H54 (cell line): ENCODE measurements at regions not wholly inside any gene's neighbourhood (a gene's known extent, or its start where the extent isn't known, plus 50 kb on each side); places are given as distances from the start of the nearest gene placed in this dataset.
"Not testable (repeated sequence)": the region's sequence is repeated elsewhere in the genome, so short reads cannot be mapped to it uniquely, and the experiment has no call there.

Experiments used
- DNase-seq: peaks from one replicate; pipeline ENCODE4 v3.0.0; 2011; ENCODE audit warnings: low spot score, mixed read lengths; ENCODE audit not compliant: insufficient read length
- FAIRE-seq: peaks from 3 replicates; lab custom pipeline; 2011; peaks lifted over from hg19 to GRCh38; lab: Jason Lieb, UNC
- POLR2A ChIP-seq: IDR thresholded peaks from 2 replicates; pipeline ENCODE4 v1.6.1; 2011; ENCODE audit warnings: low read depth, mild to moderate bottlenecking, low read length

DNA sequence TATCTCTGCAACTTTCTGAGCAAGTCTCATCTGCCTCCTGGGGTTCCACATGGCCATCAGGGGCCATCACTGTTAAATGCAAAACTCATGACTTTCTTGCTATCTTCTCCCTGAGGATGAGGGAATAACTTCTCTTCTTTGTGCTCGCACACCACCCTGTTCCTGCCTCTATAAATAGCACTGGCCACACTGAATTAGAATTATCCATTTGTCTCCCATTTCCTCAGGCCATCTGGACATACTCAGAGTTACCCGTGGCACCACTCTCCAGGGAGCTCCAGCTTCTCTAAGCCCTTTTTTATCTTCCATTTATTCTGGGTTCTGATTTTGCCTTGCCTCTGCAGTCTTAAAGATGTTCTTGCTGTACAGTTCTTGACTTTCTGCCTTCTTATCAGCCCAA lies 72.8 kb upstream of the ECI2 start:
- FAIRE-seq (no peak), DNase-seq (no peak)
- TF ChIP-seq POLR2A = no peak

DNA sequence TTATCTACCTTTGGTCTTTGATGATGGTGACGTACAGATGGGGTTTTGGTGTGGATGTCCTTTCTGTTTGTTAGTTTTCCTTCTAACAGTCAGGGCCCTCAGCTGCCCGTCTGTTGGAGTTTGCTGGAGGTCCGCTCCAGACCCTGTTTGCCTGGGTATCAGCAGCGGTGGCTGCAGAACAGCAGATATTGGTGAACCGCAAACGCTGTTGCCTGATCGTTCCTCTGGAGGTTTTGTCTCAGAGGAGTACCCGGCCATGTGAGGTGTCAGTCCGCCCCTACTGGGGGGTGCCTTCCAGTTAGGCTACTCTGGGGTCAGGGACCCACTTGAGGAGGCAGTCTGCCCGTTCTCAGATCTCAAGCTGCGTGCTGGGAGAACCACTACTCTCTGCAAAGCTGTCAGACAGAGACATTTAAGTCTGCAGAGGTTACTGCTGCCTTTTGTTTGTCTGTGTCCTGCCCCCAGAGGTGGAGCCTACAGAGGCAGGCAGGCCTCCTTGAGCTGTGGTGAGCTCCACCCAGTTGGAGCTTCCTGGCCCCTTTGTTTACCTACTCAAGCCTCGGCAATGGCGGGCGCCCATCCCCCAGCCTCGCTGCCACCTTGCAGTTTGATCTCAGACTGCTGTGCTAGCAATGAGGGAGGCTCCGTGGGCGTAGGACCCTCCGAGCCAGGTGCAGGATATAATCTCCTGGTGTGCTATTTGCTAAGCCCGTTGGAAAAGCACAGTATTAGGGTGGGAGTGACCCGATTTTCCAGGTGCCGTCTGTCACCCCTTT lies 68.5 kb upstream of the ECI2 start:
- not testable (repeated sequence) for DNase-seq, FAIRE-seq

DNA sequence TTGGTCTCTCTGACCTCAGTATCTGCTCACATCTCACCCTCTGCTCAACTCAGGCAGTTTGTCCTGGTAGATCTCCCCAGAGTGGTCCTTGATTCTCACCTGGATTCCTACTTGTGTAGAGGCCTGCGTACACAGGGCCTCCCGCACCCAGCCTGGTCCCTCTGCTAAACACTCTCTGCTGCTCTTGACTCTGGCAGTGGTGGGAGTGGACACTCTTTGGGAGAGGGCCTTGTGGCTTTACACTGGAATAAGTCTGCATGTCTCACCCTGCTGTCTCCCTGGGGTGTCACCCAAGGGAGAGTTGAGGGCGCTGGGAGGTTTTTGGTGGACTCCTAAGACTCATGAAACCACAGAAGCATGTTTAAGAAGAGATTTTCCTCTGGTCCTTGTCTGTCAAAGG lies 57.3 kb upstream of the ECI2 start:
- no peak for DNase-seq
- no peak for TF ChIP-seq POLR2A
- FAIRE-seq = no peak

DNA sequence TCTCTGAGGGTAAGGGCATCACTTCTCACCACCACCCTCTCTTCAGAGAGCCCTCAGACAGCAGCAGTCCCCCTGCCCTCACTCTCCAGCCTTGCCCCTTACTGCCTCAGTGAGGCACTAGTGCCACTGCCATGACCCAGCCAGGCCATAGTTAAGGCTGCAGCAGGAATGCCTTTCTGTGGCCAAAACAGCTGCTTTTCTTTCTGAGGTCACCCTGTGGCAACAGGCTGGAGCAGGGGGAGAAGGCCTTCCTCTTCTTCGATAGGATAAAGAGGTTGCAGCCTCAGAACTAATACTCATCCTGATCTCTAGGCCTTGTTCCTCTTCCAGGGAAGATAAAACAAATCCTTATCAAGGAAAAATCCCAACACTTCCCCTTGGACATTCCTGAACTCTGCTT lies 56.8 kb upstream of the ECI2 start:
- DNase-seq (no peak), FAIRE-seq (no peak)
- TF ChIP-seq POLR2A = no peak

- no peak for TF ChIP-seq POLR2A
- no peak for DNase-seq
- FAIRE-seq = no peak
Measured at GRCh38 chr6:4191271-4191721, 55.9 kb upstream of the ECI2 start.

- TF ChIP-seq POLR2A = no peak
- no peak for DNase-seq
- FAIRE-seq = no peak
Measured at GRCh38 chr6:4189249-4189648, 53.9 kb upstream of the ECI2 start.

DNA sequence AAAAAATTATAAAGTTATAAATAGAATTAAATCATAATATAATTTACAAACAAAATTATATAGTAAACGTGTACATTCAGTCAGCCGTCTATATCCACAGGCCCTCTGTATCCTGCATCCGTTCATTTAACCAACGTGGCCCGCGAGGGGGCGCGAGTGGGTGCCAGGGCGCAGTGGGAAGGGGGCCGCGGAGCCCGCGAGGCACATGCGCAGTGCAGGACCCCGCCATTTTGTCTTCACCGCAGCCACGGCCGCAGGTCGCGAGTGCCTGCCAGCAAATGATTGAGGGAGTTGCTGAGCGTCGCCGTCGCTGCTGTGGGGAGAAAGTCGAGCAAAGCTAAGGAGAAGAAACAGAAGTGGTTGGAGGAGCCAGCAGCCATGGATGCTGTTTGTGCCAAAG lies 53.4 kb upstream of the ECI2 start:
- no peak for DNase-seq
- FAIRE-seq = no peak
- no peak for TF ChIP-seq POLR2A

DNA sequence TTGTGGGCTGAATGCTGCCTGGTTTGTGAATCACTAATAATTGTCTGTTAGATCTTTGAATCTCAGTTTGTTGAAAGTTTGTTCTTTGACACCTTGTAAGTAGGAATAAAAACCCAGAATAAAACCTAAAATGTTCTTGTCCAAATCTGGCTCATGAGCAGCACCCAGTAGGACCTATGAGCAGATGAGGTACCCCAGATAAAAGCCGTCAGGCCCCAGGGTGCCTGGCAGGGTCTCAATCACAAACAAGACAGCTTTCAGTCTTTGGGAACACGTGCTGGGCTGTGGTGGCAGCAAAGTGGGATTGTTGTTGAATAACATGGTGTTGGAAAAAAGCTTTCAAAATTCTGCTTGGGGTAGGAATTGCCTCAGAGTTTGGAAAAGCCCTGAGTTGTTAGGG lies 52.1 kb upstream of the ECI2 start:
- DNase-seq (no peak), FAIRE-seq (no peak)
- no peak for TF ChIP-seq POLR2A

GRCh38 chr6:4186385-4186784 lies 51.0 kb upstream of the ECI2 start:
- DNase-seq = no peak
- FAIRE-seq = no peak
- no peak for TF ChIP-seq POLR2A

DNA sequence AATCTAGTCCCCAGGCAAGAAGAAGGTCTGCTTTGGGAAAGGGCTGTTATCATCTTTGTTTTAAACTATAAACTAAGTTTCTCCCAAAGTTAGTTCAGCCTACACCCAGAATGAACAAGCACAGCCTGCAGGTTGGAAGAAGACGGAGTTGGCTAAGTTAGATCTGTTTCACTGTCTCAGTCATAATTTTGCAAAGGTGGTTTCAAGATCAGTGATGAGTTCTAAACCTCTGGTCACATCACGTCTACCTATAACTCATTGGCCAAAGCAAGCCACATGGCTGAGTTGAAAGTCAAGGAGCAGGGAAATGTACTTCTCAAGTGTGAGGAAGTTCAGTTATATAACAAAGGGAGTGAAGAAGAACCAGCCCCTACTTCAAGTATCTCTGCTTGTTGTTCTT lies 50.5 kb upstream of the ECI2 start:
- DNase-seq (no peak), FAIRE-seq (no peak)
- TF ChIP-seq POLR2A = no peak

DNA sequence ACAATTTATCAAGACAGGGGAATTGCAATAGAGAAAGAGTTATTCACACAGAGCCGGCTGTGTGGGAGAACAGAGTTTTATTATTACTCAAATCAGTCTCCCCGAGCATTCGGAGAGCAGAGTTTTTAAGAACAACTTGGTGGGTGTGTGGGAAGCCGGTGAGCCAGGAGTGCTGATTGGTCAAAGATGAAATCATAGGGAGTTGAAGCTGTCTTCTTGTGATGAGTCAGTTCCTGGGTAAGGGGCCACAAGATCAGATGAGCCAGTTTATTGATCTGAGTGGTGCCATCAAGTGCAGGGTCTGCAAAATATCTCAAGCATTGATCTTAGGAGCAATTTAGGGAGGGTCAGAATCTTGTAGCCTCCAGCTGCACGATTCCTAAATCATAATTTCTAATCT lies 50.0 kb upstream of the ECI2 start:
- FAIRE-seq = no peak
- TF ChIP-seq POLR2A = no peak
- DNase-seq = no peak
